Activated CD4-positive, alpha-beta T cell treated with anti-CD3 and anti-CD28 coated beads for 1 hour (primary cell): ENCODE measurements at regions not wholly inside any gene's neighbourhood (a gene's known extent, or its start where the extent isn't known, plus 50 kb on each side); places are given as distances from the start of the nearest gene placed in this dataset.
"Not testable (repeated sequence)": the region's sequence is repeated elsewhere in the genome, so short reads cannot be mapped to it uniquely, and the experiment has no call there.

Experiments
- DNase-seq: peaks from one replicate; pipeline ENCODE4 v3.0.0-alpha.2; 2020

DNA sequence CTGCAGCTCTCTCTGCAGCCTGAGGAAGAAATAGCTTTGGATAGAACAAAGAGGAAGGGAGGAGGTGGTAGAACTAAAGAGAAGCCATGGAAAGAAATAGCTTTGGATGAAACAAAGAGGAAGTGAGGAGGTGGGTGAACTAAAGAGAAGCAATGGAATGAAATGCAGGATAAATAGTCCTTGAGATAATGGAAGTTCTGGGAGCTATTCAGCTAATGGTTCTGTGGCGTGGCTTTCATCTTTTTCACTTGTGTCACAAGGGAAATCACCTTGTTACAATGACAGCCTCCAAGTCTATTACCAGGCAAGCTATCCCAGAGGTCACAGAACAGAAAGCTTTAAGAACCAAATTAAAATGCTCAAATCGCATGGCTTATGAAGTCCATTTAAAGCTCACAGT is 141.3 kb upstream of the ARG1 start:
- DNase-seq = no peak

DNA sequence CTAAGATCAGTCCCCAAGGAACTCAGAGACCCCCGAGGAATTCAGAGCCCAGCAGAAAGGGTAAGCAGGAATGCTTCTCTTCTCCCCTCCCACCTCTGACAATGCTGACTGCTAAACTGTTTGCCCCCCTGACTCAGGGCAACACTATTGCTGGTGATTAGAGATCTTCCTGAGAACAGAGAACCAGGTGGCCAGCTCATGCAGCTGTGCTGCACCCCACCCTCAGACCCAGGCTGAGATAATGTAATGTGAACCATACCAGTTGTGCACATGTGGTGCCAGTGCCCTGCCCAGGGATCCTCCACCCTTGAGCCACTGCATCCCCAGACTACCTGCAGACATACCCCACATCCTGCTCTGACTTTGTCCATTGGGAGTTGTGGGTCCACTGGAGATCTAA is 139.1 kb upstream of the ARG1 start:
- no peak for DNase-seq

DNA sequence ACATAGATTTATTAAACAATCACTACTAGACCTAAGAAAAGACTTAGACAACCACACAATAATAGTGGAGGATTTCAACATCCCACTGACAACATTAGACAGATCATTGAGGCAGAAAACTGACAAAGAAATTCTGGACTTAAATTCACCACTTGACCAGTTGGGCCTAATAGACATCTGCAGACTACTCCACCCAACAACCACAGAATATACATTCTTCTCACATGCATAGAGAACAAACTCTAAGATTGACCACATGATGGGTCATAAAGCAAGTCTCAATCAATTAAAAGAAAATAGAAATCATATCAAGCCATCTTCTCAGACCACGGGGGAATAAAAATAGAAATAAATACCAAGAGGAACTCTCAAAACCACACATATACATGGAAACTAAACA is 136.7 kb upstream of the ARG1 start:
- no peak for DNase-seq

DNA sequence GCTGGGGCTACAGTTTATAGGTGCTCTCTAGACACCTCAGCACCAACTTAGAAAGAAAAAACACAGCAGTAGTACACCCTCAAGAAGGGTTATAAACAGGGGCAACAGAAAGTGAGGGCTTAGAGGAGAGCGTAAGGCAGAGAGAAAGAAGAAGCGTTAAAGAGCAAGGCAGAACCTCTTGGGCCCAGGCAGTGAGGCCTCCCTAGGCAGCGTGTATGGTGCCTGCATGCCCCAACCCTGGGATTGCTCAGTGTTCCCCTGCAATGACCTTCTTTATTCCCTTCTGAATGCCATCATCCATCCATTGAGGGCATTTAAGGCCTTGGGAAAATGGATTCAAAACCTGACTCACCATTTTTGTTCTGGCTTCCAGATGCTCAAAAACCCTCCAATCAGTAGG is 130.0 kb upstream of the ARG1 start:
- no peak for DNase-seq

DNA sequence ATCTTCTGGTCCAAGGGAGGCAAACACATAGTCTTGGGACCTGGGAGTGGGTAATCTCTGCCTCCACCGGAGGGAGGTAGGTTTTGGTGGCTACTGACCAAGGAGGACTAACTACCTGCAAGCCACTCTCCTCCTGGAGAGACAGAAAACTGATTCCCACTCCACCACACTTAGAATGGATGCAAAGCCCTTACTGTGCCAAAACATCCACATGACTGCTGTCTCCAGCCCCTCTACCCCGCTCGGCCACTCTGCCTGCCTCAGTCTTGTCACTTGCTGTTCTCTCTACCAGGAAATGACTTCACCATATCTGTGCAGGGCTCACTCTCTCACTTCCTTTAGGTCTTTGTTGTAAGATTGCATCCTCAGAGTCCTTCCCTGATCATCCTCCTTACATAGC is 129.5 kb upstream of the ARG1 start:
- DNase-seq = no peak

DNA sequence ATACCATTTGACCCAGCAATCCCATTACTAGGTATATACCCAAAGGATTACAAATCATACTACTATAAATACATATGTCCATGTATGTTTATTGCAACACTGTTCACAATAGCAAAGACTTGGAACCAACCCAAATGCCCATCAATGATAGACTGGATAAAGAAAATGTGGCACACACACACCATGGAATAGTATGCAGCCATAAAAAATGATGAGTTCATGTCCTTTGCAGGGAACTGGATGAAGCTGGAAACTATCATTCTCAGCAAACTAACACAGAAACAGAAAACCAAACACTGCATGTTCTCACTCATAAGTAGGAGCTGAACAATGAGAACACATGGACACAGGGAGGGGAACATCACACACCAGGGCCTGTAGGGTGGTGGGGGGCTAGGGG is 127.7 kb upstream of the ARG1 start:
- DNase-seq = not testable (repeated sequence)

DNA sequence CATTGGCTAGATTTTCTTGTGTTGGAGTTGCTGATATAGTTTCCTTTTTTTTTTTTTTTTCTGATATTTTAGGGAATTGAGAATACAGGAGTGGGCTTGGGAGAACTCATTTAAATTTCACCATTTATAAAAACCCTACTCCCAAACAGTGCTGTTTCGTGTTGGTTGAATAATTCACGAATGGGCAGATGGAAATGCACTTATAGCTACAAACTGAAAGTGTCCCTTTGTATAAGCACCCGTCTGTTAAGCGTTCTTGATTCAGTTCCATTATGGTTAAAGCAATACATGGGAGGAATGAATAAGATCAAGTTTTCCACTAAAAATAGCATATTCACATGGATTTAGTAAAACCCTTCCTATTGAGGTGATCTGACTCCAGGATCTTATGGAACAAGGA is 122.2 kb upstream of the ARG1 start:
- DNase-seq = no peak

DNA sequence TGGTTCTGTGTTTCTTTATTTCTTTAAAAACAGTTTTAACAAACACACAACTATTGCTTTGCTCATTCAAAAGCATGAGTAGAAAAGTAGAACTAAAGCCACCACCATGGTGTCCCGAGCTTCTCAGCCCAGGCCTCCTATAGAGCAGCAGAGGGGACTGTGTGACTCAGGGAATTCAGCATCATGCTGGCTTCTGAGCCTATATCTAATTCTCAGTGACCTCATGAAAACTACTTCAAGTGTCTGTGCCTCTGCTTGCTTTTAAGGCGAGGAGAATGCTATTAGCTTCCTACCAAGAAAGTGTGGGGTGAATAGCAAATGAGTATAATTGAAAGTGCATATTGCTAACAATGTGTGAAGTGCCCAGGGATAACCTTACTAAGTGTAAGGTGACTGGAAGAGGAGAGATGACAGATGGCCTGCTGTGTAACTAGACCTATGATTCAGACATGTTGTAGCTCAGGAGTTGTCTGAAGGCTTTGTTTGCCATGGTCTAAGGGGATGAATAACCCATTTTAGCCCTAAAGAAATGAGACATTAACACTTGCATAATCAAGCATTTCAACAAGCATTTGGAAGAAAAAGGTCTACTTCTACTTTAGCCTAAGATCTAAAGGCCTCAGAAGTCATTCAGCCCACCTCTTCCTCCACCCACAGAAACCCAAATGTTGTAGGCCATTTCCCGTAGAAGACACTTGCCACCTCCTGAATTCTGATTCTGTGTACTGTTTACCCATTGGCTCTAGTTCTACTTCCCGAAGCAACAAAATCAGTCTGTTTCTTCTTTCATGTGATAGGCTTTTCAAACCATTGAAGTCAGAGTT is 121.5 kb upstream of the ARG1 start:
- no peak for DNase-seq

DNA sequence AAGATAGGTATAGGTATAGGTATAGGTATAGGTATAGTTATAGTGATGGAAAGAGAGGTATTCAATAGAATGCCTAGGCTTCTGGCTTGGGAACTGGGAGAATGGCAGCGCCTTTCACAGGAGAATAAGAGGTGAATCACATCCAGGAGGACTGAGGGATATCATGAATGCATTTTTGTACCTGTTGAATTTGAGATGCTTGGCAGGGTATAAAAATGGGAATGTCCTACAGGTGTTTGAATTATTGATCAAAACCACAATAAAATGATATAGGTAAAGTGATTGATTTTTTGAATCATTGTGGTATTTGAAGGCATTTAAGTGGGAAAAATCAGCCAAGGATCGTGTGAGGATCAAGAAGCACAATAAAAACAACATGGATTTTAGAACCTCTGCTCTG is 119.2 kb upstream of the ARG1 start:
- no peak for DNase-seq

DNA sequence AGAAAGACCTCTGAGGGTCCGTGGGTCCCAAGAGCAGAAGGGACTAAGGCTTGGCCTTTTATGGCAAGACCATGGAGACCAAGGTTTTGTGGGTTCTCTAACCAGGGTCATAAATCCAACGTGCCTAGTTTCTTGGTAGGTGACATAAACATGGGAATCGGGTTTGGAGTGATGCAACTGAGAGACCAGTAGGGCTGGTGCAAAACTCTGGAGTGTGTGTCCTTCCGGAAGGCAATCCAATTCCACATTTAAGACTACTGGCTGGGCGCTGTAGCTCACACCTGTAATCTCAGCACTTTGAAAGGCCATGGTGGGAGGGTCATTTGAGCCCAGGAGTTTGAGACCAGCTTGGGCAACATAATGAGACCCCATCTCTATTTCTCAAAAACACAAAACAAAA is 116.5 kb upstream of the ARG1 start:
- DNase-seq = no peak

DNA sequence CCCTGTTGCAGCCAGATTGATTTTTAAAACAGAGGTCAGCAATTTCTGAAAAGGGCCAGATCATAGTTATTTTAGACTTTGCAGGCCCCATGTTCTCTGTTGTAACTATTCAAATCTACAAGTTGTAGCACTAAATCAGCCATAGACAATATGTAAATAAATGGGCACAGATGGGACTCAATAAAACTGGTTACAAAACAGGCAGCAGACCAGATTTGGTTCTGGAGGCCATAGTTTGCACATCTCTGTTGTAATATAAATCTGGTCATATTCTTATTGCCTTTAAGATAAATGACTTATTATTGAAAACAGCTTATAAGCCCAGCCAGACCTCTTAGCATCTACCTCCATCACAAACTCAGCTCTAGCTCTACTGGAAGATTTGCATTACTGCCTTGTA is 114.0 kb upstream of the ARG1 start:
- no peak for DNase-seq

DNA sequence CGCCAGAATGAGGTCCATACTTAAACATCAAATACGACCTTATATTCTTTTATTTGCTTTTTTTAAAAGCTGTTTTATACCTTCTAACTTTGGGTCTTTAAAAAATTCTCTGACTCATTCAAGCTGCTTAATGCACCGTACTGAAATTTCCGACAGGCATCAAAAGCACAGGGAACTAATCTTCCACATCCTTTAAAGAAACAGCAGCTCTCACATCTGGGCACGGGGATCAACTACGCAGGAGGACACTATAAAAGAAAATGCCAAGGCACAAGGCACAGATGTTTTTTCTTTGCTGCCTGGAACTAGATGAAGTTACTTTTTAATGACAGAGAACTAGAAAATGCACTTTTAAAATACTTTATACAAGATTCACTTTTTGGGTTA is 112.4 kb upstream of the ARG1 start:
- DNase-seq = no peak

DNA sequence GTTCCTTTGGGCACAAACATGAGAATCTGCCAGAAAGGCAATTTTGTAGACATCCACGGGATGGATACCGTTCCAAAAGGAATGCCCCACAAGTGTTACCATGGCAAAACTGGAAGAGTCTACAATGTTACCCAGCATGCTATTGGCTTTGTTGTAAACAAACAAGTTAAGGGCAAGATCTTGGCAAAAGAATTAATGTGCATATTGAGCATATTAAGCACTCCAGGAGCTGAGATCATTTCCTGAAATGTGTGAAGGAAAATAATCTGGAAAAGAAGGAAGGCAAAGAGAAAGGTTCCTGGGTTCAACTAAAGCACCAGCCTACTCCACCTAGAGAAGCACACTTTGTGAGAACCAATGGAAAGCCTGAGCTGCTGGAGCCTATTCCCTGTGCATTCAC is 103.9 kb upstream of the ARG1 start:
- no peak for DNase-seq

DNA sequence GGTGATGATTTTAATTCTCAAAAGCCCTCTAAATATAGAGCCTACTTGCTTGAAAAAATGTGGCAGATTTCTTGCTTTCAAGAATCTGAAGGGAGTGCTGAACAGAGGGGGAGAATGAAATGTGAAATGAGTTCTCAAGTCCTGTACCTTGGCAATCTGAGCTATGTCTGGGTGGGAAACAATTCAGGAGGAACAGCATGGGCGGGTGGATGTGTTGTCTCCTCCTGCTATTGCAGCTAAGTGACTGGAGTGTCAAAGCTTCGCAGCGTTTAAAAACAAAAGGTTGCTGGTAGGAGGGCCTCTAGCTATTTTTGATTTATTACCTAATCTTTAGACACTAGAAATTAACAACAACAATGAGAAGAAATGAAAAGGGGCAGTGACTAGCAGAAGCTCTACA is 102.5 kb upstream of the ARG1 start:
- no peak for DNase-seq

DNA sequence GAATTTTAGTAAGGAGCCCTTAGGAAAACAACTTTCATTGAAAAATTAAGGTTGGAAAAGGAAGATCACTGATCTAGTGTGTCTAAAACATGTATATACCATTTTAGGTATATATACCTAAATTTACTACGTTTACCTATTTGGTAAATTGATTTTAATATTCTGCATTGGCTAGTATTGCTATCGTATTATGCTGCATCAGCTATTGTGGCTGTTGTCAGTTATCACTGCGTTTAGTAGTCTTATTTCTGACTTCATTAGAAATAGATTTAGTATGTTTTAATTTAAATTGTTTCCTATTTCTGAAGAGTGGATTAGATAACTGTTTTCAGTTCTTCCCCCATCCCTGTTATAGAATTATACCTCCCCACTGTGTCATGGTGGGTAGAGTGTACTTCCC is 101.7 kb upstream of the ARG1 start:
- no peak for DNase-seq

DNA sequence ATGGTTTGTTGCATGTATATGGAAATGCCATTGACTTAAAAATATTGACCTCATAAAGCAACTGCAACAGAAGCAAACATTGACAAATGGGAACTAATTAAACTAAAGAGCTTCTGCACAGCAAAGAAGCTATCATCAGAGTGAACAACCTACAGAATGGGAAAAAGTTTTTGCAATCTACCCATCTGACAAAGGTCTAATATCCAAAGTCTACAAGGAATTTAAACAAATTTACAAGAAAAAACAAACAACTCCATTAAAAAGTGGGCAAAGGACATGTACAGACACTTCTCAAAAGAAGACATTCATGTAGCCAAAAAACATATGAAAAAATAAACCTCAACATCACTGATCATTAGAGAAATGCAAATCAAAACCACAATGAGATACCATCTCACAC is 99.7 kb upstream of the ARG1 start:
- DNase-seq = not testable (repeated sequence)

DNA sequence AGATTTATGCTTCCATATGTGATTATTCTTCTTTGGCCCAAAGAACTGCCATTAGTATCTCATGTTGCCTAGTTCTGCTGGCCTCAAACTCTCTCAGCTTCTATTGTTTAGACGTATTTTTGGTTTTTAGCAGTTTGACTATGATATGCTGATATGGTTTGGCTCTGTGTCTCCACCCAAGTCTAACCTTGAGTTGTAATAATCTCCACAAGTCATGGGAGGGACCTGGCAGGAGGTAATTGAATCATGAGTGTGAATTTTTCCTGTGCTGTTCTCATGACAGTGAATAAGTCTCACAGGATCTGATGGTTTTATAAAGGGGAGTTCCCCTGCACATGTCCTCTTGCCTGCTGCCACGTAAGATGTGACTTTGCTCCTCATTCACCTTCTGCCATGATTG is 96.7 kb upstream of the ARG1 start:
- no peak for DNase-seq

DNA sequence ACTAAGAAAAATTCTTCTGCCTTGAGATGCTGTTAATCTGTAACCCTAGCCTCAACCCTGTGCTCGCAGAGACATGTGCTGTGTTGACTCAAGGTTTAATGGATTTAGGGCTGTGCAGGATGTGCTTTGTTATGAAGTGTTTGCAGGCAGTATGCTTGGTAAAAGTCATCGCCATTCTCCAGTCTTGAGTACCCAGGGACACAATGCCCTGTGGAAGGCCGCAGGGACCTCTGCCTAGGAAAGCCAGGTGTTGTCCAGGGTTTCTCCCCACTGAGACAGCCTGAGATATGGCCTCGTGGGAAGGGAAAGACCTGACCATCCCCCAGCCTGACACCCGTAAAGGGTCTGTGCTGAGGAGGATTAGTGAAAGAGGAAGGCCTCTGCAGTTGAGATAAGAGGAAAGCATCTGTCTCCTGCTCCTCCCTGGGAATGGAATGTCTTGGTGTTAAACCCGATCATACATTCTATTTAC is 94.2 kb upstream of the ARG1 start:
- DNase-seq = not testable (repeated sequence)

DNA sequence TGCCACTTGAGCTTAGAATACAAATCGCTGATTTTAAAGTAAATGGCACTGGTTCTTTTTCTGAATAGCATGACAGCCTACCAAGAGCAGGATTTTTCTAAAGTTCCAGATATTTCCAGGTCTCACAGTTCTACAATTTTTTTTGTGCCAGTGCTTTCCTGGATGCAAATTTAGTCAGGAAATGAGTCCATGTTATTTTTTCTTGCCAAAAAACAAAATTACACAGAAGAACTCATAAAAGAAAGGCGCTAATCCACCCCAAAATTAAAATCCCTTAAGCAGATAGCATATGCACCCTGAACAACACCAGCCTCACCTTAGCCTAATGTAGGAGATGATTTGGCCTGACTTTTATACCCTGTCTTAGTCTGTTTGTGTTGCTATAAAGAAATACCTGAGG is 86.4 kb upstream of the ARG1 start:
- DNase-seq = no peak

DNA sequence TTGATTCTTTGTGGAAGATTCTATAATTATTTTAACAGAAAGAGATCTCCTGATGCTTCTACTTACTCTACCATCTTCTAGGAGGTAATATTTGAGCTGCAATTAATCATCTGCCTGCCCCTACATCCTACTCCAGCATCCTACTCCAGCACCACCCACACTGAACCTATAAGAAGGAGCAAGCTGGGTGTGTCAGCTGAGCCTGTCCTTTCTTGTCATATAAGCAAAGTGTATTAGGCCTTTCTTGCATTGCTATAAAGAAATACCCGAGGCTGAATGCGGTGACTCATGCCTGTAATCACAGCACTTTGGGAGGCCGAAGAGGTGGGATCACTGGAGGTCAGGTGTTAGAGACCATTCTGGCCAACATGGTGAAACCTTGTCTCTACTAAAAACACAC is 84.2 kb upstream of the ARG1 start:
- no peak for DNase-seq

DNA sequence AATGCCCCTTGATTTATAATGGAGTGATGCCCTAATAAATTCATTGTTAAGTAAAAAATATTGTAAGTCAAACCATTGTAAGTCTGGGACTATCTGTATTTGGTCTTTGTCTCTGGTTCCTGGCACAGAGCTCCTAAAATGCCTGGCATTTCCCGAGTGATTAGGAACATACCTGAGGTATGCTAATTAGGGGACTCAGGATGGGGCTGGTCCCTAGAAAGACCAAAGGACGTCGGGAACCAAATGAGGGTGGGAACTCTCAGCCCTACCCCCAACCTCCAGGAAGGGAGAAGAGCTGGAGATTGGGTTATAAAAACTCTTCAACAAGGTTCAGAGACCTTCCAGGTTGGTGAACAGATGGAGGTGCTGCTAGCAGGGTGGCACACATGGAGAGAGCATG is 82.6 kb upstream of the ARG1 start:
- DNase-seq = no peak

DNA sequence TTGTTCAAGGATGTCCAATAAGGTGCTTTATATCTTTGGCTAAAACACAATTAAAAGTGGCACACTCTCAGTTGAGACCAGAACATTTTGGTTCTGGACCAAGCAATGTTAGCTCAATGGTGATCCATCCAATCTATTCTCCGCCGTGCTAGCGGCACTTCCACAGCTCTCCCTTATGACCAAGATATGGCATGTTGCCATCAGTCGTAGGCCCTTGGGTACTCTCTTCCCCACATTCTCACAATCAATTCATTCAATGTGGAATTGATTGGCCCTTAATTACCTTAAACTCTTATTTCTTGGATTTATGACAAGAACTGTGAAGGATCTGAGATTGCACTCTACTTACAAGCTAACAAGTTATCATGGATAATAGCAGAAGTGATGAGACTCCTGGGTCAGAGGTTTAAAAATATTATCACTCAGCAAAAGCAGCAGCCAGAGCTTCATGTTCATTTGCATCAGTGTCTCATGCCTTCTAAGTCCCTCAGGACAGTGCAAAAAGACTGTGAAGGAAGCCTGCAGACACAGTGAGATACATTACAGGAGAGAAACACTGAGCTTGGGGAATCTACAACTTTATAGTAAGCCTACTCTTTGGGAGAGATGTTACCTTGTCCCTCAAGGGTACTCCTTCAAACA is 80.0 kb upstream of the ARG1 start:
- DNase-seq = no peak

DNA sequence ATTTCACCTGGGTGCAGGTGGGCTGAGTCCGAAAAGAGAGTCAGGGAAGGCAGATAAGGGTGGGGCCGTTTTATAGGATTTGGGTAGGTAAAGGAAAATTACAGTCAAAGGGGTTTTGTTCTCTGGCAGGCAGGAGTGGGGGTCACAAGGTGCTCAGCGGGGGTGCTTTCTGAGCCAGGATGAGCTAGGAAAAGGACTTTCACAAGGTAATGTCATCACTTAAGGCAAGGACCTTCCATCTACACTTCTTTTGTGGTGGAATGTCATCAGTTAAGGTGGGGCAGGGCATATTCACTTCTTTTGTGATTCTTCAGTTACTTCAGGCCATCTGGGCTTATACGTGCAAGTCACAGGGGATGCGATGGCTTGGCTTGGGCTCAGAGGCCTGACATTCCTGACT is 68.6 kb upstream of the ARG1 start:
- DNase-seq = not testable (repeated sequence)

DNA sequence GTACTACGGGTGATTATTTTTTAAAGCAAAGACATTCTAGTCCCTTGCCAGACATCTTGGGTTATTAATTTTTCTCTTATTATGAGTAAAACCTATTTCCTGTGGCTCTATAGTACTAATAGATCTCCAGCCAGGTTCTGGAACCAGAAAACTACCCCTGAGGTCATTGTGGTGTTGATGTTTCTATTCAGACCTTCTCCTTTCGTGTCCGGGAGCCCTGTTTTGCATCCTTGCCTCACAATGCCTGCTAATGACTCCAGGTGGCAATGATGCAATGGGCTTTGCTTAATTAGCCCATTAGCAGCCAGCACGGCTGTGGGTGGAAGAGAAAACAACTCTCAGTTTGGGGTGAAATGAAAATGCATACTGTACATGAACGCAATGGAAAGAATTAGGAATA is 62.9 kb upstream of the ARG1 start:
- DNase-seq = no peak

DNA sequence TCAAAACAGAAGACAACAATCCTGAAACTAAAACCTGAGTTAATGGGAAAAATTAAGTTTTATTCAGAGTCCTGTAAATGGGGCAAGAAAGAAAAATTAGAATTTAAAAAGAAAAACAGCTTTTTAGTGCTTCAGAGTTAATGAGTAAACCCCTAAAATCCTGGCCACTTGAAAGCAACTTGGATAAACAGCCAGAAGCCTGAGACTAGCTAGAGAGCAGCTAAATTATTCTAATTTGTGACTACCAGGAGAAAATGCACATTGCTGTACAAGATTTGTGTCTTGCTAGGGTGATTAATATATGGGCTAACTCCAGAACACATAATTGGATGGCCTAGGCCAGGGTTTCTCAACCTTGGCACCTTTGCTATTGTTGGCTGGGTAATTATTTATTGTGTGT is 62.4 kb upstream of the ARG1 start:
- no peak for DNase-seq
